Umbilical cord (tissue), 1 donor: ENCODE measurements at regions not wholly inside any gene's neighbourhood (a gene's known extent, or its start where the extent isn't known, plus 50 kb on each side); places are given as distances from the start of the nearest gene placed in this dataset.

Experiments
- DNase-seq: peaks from one replicate; pipeline ENCODE4 v3.0.0-alpha.2; 2015; ENCODE audit warnings: low spot score

DNA sequence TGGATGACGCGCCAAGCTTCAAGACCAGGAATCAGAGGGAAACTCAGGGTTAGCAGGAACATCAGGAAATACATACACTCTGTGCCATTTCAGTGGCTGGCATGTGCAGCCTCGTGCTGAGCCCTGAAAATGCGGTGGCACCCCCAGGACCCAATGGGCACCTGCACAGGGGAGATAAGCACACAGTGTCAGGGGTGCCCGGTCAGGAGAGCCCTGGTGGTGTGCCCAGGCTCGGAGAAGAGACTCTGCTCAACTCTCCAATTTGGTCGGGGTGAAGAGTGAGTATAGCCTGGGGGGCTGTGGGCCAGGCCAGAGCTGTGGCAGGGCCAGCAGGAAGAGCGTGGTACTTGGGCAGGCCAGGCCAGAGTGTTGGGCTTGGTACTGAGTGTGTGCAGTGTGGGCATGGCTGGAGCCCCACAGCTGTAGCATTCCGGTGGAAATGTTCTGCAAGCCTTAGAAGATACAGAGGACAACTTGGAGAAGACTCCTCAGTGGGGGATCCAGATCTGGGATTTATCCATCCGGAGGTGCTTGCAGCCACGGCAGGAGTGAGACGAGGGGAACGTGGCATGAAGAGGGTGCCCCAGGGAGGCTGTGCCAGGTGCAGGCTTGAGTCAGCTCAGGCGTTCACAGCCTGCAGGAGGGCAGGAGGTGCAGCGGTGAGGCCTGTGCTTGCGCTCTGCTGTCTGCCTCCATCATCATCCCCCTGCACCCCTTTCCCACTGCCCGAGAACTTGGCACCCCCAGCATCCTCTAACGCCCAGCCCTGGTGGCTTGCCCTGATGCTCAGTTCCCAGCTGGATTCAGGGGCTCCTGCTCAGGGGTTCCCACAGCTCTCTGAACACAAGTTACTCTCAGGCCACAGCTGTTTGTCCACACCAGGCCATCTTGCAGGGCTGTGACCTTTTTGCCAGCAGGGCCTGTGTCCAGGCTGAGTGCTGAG, 451.7 kb upstream of the HS6ST1 start:
- DNase-seq, result no peak

DNA sequence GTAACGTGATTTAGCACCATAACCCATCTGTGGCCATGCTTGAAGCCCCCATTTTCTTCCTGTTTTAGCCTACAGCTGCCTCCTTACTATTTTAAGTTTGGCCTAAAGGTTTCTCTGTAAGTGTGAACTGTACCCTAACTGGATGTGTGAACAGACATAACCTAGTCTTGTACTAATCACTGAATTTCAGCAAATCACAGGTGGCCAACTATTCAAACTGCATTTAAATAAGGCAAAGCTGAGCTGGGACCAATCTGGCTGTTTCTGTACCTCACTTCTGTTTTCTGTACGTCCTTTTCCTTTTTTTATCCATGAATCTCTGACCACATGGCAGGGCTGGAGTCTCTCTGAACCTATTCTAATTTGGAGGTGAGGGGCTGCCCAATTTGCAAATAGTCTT, 452.7 kb upstream of the HS6ST1 start:
- no peak for DNase-seq

DNA sequence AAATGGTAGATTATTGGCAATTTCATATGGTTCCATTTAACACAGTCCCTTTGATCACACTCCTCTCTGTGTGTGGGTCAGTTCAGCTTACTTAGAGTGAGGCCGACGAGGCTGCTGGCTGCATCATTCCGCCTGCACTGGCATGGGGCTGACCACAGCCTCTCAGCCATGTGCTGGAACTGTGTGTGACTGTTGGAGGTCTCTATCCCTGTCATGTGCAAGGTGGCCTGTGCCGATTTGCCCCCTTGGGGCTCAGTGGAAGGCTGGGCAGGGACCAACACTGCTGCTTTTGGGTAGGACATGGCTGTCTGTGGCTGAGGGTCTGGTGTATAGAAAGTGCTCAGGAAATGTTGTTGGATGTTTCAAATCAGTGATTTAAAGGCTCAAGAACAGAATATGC, 454.0 kb upstream of the HS6ST1 start:
- no peak for DNase-seq

DNA sequence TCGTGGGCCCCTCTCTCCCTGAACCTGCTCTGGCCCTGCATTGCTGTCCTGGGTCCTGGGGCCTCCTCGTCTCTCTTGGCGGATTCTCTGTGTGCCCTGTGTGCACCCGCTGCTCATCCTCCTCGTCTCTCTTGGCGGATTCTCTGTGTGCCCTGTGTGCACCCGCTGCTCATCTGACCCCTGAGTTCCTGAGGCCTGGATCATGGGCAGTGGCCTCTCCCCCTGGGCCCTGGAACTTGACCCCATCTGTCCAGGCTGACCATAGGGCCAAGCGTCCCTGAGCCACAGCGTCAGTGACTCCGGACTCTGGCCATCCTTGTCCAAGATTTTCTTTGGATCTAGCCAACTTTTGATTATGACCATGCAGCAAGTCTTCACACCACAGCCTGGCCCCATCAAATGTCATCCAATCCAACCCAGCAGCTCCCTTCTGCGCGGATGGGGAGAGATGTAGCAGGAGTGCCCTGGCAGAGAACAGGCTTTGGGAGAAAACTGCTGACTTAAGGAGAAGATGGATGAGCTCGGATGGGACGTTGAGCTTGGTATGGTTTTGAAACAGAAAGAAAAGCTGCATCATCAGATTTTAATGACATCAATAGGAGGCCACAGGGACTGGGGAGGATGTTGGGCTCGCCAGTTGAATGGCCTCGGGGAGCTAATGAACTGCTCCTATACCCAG, 455.1 kb upstream of the HS6ST1 start:
- no peak for DNase-seq

DNA sequence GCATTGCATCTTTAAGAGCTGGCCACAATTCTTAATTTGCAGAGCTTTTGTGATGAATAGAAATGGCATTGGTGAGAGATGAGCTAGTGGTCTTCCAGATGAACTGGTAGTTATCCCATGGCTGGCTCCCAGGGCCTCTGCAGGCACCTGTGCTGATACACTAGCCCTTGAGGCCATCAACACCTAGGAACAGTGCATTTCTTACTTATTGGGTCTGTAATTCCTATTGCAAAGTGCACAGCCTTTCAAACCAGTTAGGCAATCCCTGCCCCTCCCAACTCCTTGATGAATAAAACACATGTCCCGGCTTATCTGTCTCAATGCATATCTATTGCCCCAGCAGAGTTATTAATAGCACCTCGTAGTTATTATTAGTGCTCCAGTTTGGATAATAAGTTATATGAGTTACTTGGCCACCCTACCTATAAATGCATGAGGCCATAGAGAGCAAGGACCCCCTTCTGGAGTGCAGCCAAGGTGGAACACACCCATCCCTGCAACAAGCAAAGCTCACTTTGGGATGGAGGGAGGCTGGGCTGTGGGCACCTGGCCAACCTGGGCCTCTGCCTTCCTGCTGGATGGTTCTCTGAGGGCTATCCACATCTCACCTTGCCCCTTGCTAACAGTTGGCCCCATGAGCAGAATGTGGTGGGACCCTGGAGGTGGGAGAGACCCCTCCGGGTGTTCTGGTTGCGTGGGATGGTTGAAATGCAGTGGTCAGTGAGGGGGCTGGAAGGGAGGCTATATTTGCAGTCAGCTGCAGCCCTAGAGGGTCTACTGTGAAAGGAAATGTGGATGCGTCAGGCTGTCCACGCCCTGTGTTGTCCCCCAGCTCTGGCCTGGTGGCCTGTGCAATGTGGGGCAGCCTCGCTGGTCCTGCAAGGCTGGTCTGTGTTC, 455.9 kb upstream of the HS6ST1 start:
- DNase-seq, result peak; percentile 63

DNA sequence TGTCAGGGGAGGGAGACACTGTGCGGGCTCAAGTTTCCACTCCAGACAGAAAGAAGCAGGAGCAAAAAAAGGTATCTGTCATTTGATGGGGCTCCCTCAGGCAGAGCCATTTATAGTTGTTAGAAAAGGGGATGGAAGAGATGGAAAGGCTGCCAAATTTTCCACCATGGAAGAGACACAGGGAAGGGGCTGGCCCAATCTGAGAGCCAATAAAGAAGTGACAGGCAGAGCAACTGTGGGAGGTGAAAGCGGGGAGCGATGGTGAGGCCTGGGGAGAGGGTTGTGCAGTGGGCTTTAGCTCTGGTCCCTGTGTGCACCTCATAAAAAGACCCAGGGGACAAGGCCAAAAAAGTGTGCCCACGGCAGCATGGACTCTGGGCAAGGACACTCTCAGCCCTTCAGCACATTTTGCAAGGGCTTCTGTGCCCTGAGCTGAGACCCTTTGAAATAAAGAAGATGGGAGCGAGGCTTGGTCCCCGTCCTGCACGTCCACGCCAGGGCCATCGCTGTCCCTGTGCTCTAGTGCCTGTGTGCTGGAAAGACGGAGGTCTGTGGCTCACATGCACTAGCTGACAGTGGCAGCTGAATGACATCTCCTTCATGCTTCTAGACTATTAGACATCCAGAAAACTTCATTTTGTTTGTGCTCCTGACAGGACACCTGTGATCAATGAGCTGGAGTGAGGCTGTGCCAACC, 456.7 kb upstream of the HS6ST1 start:
- DNase-seq, result no peak

DNA sequence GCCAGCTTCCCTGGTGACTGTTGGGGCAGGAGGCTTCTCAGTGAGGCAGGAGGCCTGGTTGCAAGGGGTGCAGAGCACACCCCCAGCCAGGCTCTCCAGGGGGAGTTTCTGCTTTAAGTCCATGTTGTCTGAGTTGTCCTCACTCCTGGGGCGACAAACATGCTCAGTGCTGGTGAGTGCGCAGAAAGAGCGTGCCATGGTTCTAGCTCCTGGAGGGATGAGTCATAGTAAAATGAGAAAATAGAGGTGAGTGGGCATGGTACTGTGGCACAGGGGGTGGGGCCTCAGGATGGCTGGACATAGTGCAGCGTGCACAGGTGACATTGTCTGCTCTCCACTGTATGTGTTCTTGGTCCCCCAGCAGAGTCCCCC, 457.2 kb upstream of the HS6ST1 start:
- DNase-seq, result no peak

DNA sequence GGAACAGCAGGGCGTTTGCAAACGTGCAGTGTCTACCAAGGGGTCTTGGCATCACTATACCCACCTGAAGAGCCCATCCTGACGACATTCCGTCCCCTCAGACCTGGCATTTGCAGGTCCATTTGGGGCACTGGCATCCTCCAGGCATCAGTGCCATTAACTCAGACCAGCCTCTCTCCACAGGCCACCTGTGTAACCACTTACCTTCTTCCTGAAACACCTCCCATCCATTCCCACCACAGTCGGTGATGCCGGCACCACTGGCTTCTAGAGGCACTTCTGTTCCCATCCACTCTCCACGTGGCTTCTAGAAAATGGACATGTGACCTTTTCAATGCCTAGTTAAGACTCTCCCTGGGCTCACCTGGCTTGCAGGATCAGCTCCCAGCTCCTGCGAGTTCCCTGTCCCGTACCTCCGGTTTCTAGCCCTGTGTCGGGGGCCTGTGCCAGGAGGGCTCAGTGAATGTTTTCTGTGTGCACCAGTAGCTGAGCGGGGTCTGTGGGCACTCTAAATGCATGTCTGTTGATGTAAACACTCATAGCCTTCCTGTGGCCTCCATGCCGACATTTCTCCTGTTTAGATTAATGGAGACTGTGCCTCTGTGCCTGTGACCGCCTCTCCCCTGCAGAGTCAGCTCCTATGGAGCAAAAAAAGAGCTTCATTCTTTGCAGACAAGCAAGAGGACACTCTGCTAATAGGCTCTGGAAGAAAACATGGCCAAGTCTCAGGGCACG, 458.0 kb upstream of the HS6ST1 start:
- DNase-seq, result no peak

DNA sequence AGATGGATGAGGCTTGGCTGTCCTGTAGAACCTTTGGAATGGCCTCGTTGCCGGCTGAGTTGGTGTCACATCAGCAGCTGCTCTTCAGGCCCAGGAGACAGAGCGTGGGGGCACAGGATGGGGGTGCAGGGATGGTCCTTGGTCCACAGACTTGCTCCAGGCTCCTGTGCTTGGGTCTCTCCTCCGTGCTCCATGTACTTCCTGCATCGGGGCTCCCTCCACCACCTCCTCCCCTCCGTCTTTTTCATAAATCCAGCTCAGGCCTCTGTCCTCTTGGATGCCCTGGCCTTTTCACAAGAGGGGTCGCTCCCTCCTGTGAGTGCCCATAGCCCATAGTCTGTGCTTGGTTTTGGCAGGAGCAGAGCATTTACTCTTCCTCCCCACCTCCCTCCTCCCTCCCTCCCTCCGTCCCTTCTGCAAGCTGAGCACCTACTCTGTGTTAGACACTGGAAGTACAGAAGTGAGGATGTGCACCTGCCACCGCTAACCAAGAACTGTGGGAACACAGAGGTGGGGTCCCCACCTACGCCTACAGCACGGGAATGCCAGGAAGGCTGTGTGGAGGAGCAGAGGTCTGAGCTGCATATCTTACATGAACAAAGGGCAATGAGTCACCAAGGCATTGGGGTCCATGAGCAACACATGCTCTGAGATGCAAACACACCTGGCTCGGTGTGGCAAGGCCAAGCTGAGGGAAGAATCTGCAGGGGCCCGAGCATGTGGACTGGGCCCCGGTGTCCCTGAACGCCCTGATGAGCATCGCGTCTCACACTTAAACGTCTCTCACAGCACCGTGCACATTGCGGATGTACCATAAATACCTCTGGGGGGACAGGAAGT, 458.7 kb upstream of the HS6ST1 start:
- DNase-seq, result no peak

DNA sequence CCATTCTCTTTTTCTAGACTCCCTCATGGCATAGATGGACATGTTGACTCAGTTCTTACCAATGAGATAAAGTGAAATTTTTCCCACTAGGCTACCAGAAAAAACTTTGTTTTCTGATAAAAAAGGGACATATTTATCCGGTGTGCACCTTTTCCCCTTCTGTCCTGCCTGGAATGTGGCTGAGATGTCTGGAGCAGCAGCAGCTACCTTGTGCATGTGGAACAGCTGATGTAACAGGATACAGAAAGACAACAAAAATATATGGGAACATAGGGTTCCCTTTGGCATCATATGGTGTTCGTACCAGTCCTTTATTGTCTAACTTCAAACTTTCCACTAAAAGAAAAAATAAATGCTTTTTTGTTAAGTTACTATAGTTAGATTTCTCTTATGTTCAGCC, 460.2 kb upstream of the HS6ST1 start:
- DNase-seq, result no peak

DNA sequence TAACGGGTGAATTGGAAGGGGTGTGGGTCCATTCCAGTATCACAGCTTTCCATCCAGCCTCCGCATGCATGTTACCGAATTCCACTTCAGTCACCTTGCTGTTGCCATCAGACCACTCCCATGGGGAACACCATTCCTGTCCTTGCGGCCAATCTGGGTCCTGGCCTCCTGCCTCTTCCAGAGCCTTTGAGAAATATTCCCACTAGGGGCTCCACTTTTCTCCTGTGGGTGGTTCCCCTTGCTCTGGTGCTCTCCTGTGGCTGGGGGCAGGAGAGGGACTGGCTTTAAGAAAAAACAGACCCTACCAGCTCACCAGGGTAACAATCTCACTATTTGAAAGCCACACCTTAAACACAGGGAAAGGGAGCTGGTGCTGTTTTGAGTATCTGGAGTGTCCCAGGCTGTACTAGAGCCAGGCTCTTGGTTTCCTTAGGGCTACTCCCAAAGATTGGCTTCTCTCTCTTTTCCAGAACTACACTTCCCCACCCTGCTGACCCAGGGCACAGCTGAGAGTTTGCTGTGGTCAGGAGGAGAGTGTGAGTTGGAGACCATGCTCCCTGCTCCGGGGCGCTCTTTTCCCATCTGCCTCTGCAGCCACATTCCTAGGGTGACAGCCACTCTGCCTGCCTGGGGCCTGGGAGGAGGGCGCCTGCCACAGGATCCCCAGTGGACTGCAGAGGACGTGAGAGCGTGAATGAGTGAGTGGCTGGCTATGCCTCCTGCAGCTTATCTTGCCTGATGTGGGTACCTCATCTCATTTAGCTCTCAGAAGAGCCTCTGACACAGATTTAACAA, 460.8 kb upstream of the HS6ST1 start:
- DNase-seq, result no peak

DNA sequence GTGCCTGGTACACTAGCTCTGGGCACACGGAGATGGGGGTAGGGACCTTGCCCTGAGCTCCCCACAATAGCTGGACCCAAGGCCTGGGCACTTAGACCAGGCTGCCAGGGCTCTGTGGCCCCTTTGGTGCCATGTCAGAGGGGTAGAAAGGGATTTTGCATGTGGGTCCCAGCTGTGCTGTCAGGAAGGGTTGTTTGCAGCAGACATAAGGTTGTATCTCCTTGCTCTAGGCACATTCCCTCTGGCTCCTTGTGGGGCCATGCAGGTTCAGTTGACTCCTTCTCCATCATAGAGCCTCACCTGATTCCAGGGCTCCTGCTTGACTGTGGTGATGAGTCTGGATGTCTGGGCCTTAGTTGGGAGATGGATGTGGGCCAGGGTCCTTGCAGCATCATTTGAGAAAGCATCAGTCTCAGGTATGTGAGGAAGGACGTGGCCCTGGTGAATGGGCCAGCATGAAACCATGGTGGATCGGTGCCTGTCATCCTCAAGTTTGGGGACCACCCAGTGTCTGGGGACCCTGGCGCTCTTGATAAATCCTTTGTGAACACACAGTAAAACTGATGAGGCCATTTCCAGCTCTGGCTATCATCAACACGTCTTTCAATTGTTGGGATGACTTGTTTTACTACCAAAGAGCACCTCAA, 461.9 kb upstream of the HS6ST1 start:
- no peak for DNase-seq

DNA sequence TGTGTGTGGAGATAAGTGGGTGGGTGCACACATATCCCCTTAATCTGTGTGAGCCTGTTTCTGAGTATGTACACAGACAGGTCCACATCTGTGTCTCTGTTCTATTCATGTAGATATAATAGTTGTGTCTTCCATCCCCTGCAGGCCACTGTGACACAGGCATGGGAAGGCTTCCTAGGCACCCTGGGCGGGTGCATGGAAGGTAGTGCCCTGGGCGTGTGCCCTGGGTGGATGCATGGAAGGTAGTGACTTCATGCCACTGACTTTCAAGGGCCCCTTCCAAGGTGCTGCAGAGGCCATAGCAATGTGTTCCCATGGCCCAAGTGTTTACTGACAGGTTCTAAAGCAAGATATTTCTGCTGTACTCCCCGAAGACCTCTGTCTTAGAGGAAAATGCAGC, 462.5 kb upstream of the HS6ST1 start:
- DNase-seq, result no peak

DNA sequence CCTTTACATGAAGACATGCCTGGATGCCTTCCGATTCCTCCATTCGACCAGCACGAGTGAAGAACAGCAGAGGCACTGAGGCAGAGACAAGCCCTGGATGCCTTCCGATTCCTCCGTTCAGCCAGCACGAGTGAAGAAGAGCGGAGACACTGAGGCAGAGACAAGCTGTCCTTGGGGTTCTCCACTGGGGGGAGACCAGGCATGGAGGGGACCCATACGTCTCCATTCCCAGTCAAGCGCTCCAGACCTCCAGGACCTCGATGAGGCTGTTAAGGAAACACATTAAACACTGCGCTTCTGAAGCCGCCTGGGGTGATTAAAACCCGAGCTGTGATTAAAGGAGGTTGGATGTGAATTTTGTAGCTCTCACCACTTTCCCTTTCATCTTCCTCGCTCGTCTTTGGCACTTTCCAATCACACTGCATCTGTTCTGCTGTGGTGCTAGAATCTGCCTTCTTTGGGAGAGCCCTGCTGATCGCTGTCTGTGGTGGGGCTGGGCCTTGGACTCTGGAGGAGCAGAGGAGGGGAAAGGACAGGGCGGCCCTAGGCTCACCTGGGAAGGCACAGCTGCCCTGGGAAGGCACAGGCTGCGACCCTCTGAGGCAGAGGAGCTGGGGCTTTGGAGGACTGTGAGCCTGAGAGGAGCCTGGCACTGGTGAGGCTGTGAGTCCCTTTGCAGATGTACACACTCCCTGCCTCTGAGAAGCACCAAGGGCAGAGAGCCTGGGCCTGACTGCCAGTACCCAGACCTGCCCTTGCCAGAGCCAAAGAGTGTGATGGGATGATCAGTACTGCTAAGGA, 463.1 kb upstream of the HS6ST1 start:
- DNase-seq, result no peak

DNA sequence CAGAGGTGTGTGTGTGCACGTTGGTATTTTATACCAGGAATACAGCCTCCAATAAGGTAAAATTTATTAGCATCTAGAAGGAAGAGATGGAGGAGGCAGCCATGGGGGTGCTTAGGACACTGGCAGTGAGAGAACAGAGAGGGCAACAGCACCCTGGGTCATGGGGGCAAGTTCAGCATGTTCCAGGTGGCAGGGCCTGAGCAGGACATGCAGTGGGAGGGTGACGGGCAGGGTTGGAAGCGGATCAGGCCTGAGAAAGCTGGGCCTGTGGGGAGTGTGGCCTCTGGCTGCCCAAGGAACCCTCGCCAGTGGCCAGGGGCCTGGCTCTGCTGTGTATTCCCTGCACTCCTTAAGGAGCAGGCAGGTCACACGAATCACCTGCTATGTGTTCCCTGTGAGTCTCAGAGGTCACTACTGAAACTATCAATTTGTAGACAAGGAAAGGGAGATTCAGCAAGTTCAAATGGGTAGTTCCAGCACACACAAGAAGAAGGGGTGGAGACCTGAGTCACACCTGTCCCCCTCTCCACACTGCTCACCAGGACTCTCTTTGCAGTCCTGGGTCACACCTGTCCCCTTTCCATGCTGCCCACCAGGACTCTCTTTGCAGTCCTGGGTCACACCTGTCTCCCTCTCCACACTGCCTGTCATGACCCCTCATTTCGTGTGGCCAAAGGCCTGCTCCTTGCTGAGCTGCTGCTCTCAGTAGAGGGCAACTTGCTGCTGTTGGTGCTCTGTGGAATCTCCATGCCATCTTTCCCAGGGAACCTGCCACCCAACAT, 463.9 kb upstream of the HS6ST1 start:
- no peak for DNase-seq

DNA sequence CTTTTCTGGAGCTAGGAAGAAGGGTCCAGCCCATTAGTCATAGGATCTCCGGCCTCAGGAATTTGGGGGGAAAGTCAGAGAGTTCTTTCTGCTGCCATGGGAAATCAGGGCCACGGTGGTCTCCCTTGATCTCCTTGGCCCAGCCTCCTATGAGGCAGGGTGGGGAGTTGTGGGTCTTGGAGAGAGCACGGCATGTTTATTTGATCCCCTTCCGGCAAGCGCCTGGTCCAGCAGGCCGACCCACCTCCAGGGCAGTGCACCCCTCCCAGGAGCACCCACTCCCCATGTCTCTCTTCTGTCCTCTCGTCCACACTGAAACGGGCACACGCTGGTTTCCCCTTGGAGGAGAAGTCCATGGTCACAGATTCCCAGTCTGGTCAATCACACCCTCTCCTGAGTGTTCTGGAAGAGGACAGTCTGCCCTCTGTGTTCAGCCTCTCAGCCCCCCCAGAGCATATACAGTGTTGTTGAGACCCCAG, 464.6 kb upstream of the HS6ST1 start:
- no peak for DNase-seq

DNA sequence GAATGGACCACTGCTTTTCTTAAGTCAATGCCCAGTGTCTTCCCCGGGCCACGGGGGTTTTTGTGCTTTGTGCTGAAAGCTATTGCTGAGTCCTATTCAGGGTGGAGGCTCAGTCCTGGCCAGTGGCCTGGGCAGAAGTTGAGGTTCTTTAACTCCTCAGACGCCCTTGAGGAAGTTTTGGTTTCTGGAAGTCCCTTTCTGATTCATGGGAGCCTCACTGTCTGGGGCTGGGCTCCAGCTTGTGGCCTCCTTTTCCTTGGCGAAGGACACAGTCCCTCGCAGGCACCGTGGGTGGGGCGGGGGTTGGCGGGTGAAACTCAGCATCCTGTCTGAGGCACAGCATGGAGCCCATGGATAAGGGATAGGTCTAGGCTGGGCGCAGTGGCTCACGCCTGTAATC, 465.2 kb upstream of the HS6ST1 start:
- no peak for DNase-seq
